Esophagus muscularis mucosa (tissue), 4 donors: ENCODE measurements at regions not wholly inside any gene's neighbourhood (a gene's known extent, or its start where the extent isn't known, plus 50 kb on each side); places are given as distances from the start of the nearest gene placed in this dataset.

Experiments used
- DNase-seq: peaks from one replicate; pipeline ENCODE4 v3.0.0-alpha.2; 2017; ENCODE audit errors: extremely low spot score
- H3K27ac ChIP-seq, 4 donors: fragments of 200-600 bp; sonication (generic); replicated peaks in 1 of 4; 1 replicate in 3 of 4; 2 replicates in 1 of 4; pipeline ENCODE4 v1.5.1; 2016 to 2019; ENCODE audit warnings: mild to moderate bottlenecking in 1 of 4
- H3K27me3 ChIP-seq, 4 donors: fragments of 200-600 bp; sonication (generic); one replicate each; pipeline versions ENCODE4 v1.5.1 to v1.6.0; 2016 to 2019
- H3K36me3 ChIP-seq, 4 donors: fragments of 200-600 bp; sonication (generic); one replicate each; pipeline ENCODE4 v1.5.1; 2016 to 2019
- H3K4me1 ChIP-seq, 4 donors: fragments of 200-600 bp; sonication (generic); one replicate each; pipeline ENCODE4 v1.5.1; 2016 to 2019
- H3K4me3 ChIP-seq, 4 donors: fragments of 200-600 bp; sonication (generic); 1 replicate in 2 of 4; 2 replicates in 2 of 4; pipeline ENCODE4 v1.5.1; 2016 to 2019; ENCODE audit warnings: mild to moderate bottlenecking in 4 of 4, moderate library complexity in 1 of 4
- H3K9me3 ChIP-seq, 4 donors: fragments of 200-600 bp; sonication (generic); 1 replicate in 3 of 4; 2 replicates in 1 of 4; pipeline ENCODE4 v1.5.1; 2016 to 2019
- CTCF ChIP-seq, 3 experiments: fragments of 200-600 bp in 2 of 3; fragments of 450-650 bp in 1 of 3; sonication (generic) in 2 of 3; IDR thresholded peaks; one replicate each; pipeline ENCODE4 v1.5.1; 2017 to 2019; ENCODE audit warnings: antibody characterized with exemption in 3 of 3, mild to moderate bottlenecking in 2 of 3, moderate library complexity in 1 of 3
- EP300 ChIP-seq: sonication (generic); formaldehyde crosslinking; IDR thresholded peaks from one replicate; pipeline ENCODE4 v1.6.1; 2017; ENCODE audit warnings: antibody characterized with exemption
- POLR2A ChIP-seq: fragments of 450-650 bp; IDR thresholded peaks from one replicate; pipeline ENCODE4 v1.6.1; 2017; ENCODE audit warnings: antibody characterized with exemption, moderate library complexity, mild to moderate bottlenecking, low read depth
- POLR2AphosphoS5 ChIP-seq, 2 donors: sonication (generic); formaldehyde crosslinking; IDR thresholded peaks; one replicate each; pipeline ENCODE4 v1.6.1; 2017; ENCODE audit warnings: antibody characterized with exemption in 2 of 2
- whole genome bisulfite sequencing: methylation state at CpG from one replicate; pipeline ENCODE4 v1.1.5; 2018; 5-methylcytosine and 5-hydroxymethylcytosine counted together
- intact Hi-C: fragments of 100-400 bp; cut with DNase I; formaldehyde crosslinking; loops from one replicate; pipeline ENCODE4 v1.15.1; 2023

GRCh38 chr10:126808103-126808502, 97.1 kb upstream of the DOCK1 start:
- no peak overlapping the region for H3K27ac ChIP-seq
- WGBS = 45% methylated on average over 2 of the region's 2 CpGs
- peaks cover 0 to 14% (median 1%) of the 10 kb centered on the region in 4 donors for H3K9me3 ChIP-seq
- H3K4me1 ChIP-seq = no peaks in the 10 kb centered on the region
- DNase-seq = no peak
- intact Hi-C loops = no loop called here
- H3K4me3 ChIP-seq = no peak overlapping the region
- no peak for TF ChIP-seq CTCF (IDR thresholded peaks at IDR 0.05)
- no peak for TF ChIP-seq EP300
- TF ChIP-seq POLR2AphosphoS5 (IDR thresholded peaks at IDR 0.05) = no peak
- TF ChIP-seq POLR2A = no peak
- no peaks in the 10 kb centered on the region for H3K36me3 ChIP-seq
- no peaks in the 10 kb centered on the region for H3K27me3 ChIP-seq

GRCh38 chr10:126813432-126813831, 91.8 kb upstream of the DOCK1 start:
- H3K4me1 ChIP-seq = no peaks in the 10 kb centered on the region
- intact Hi-C loops = no loop called here
- TF ChIP-seq POLR2A (no peak), POLR2AphosphoS5 (IDR thresholded peaks at IDR 0.05) (no peak), CTCF (IDR thresholded peaks at IDR 0.05) (no peak), EP300 (no peak)
- no peak overlapping the region for H3K4me3 ChIP-seq
- peaks cover 0 to 4% (median 0%) of the 10 kb centered on the region in 4 donors for H3K27me3 ChIP-seq
- no peak overlapping the region for H3K27ac ChIP-seq
- 89% methylated on average over 6 of the region's 6 CpGs for WGBS
- peaks cover 0 to 14% (median 1%) of the 10 kb centered on the region in 4 donors for H3K9me3 ChIP-seq
- no peak for DNase-seq
- no peaks in the 10 kb centered on the region for H3K36me3 ChIP-seq

GRCh38 chr10:126833542-126833941, 71.7 kb upstream of the DOCK1 start:
- H3K4me1 ChIP-seq = no peaks in the 10 kb centered on the region
- no peaks in the 10 kb centered on the region for H3K36me3 ChIP-seq
- no peak overlapping the region for H3K4me3 ChIP-seq
- H3K27ac ChIP-seq = no peak overlapping the region
- DNase-seq = no peak
- intact Hi-C loops = no loop called here
- 72% methylated on average over 5 of the region's 5 CpGs for WGBS
- TF ChIP-seq CTCF (IDR thresholded peaks at IDR 0.05) (no peak), EP300 (no peak), POLR2AphosphoS5 (IDR thresholded peaks at IDR 0.05) (no peak), POLR2A (no peak)
- H3K9me3 ChIP-seq = peaks cover 0 to 2% (median 0%) of the 10 kb centered on the region in 4 donors
- peaks cover 0 to 12% (median 0%) of the 10 kb centered on the region in 4 donors for H3K27me3 ChIP-seq

- intact Hi-C loops = no loop called here
- no peak for TF ChIP-seq EP300
- TF ChIP-seq POLR2AphosphoS5 (IDR thresholded peaks at IDR 0.05) = no peak
- no peak for TF ChIP-seq CTCF (IDR thresholded peaks at IDR 0.05)
- TF ChIP-seq POLR2A = no peak
- DNase-seq = no peak
- WGBS = 96% methylated on average over 3 of the region's 4 CpGs
- Histone ChIP-seq H3K27me3 (peaks cover 0 to 12% (median 0%) of the 10 kb centered on the region in 4 donors), H3K36me3 (no peaks in the 10 kb centered on the region), H3K4me1 (no peaks in the 10 kb centered on the region), H3K4me3 (no peak overlapping the region), H3K9me3 (no peaks in the 10 kb centered on the region), H3K27ac (no peak overlapping the region)
These were observed 69.2 kb upstream of the DOCK1 start for GRCh38 chr10:126836009-126836408.

GRCh38 chr10:126838316-126838715, 66.9 kb upstream of the DOCK1 start:
- peaks cover 0 to 12% (median 0%) of the 10 kb centered on the region in 4 donors for H3K27me3 ChIP-seq
- no peaks in the 10 kb centered on the region for H3K36me3 ChIP-seq
- intact Hi-C loops = no loop called here
- TF ChIP-seq POLR2AphosphoS5 (IDR thresholded peaks at IDR 0.05) (no peak), EP300 (no peak), CTCF (IDR thresholded peaks at IDR 0.05) (no peak), POLR2A (no peak)
- 40% methylated on average over 4 of the region's 4 CpGs for WGBS
- no peaks in the 10 kb centered on the region for H3K9me3 ChIP-seq
- no peak overlapping the region for H3K4me3 ChIP-seq
- DNase-seq = no peak
- H3K27ac ChIP-seq = no peak overlapping the region
- H3K4me1 ChIP-seq = no peaks in the 10 kb centered on the region
